BLaER1 treated with 17β-estradiol and CSF1 and Interleukin-3, amounts not matched to agents 10 nM and 100 nM (cell line): ENCODE measurements at regions not wholly inside any gene's neighbourhood (a gene's known extent, or its start where the extent isn't known, plus 50 kb on each side); places are given as distances from the start of the nearest gene placed in this dataset.

Experiments
- H3K27ac ChIP-seq, 11 experiments: shearing (Covaris generic); formaldehyde crosslinking; 2 replicates each; pipeline ENCODE4 v1.8.1; 2022
- H3K27me3 ChIP-seq, 11 experiments: shearing (Covaris generic); formaldehyde crosslinking; 2 replicates each; pipeline ENCODE4 v1.8.1; 2022
- H3K36me3 ChIP-seq, 11 experiments: shearing (Covaris generic); formaldehyde crosslinking; 2 replicates each; pipeline ENCODE4 v1.8.1; 2022
- H3K4me1 ChIP-seq, 10 experiments: shearing (Covaris generic); formaldehyde crosslinking; 2 replicates each; pipeline ENCODE4 v1.8.1; 2022
- H3K4me2 ChIP-seq, 11 experiments: shearing (Covaris generic); formaldehyde crosslinking; 2 replicates each; pipeline ENCODE4 v1.8.1; 2022
- H3K4me3 ChIP-seq, 10 experiments: shearing (Covaris generic); formaldehyde crosslinking; 2 replicates each; pipeline ENCODE4 v1.8.1; 2022
- H3K9ac ChIP-seq, 11 experiments: shearing (Covaris generic); formaldehyde crosslinking; 2 replicates each; pipeline ENCODE4 v1.8.1; 2022
- H3K9me3 ChIP-seq, 11 experiments: shearing (Covaris generic); formaldehyde crosslinking; replicated peaks in 1 of 11; 2 replicates each; pipeline ENCODE4 v1.8.1; 2022
- H4K20me1 ChIP-seq, 11 experiments: shearing (Covaris generic); formaldehyde crosslinking; 2 replicates each; pipeline ENCODE4 v1.8.1; 2022
- Cebpa-rat ChIP-seq, 11 experiments: shearing (Covaris generic); IDR thresholded peaks; 2 replicates each; pipeline ENCODE4 v1.8.1; 2022

- no peak overlapping the region for H3K4me2 ChIP-seq
- TF ChIP-seq Cebpa-rat (IDR thresholded peaks at IDR 0.05) = no peak
- H3K9me3 ChIP-seq = no peaks in the 10 kb centered on the region
- H3K4me1 ChIP-seq = no peaks in the 10 kb centered on the region
- H3K9ac ChIP-seq = no peak overlapping the region
- no peaks in the 10 kb centered on the region for H3K36me3 ChIP-seq
- no peak overlapping the region for H3K4me3 ChIP-seq
- H3K27ac ChIP-seq = no peak overlapping the region
- H3K27me3 ChIP-seq = no peaks in the 10 kb centered on the region
- H4K20me1 ChIP-seq = no peaks in the 10 kb centered on the region
Measured at GRCh38 chr2:183564726-183565125, 440.5 kb downstream of the NUP35 start.

GRCh38 chr2:183575481-183575880, 451.2 kb downstream of the NUP35 start:
- TF ChIP-seq Cebpa-rat (IDR thresholded peaks at IDR 0.05) = no peak
- H3K4me3 ChIP-seq = no peak overlapping the region
- H3K4me1 ChIP-seq = no peaks in the 10 kb centered on the region
- no peak overlapping the region for H3K27ac ChIP-seq
- H3K36me3 ChIP-seq = no peaks in the 10 kb centered on the region
- no peak overlapping the region for H3K4me2 ChIP-seq
- H3K9ac ChIP-seq = no peak overlapping the region
- H3K9me3 ChIP-seq = peaks cover 14 to 29% (median 24%) of the 10 kb centered on the region in 11 experiments; a peak in 21 of 22 replicates
- no peaks in the 10 kb centered on the region for H3K27me3 ChIP-seq
- H4K20me1 ChIP-seq = no peaks in the 10 kb centered on the region

GRCh38 chr2:183579686-183580085, 455.4 kb downstream of the NUP35 start:
- Histone ChIP-seq H3K36me3 (no peaks in the 10 kb centered on the region), H3K4me2 (no peak overlapping the region), H3K27me3 (no peaks in the 10 kb centered on the region), H4K20me1 (no peaks in the 10 kb centered on the region), H3K27ac (no peak overlapping the region), H3K9me3 (no peaks in the 10 kb centered on the region; a peak in 1 of 22 replicates), H3K4me1 (no peaks in the 10 kb centered on the region), H3K9ac (no peak overlapping the region), H3K4me3 (no peak overlapping the region)
- TF ChIP-seq Cebpa-rat (IDR thresholded peaks at IDR 0.05) = no peak

GRCh38 chr2:183592271-183592670, 468.0 kb downstream of the NUP35 start:
- no peak overlapping the region for H3K27ac ChIP-seq
- no peaks in the 10 kb centered on the region for H3K36me3 ChIP-seq
- no peak overlapping the region for H3K4me3 ChIP-seq
- no peaks in the 10 kb centered on the region for H3K4me1 ChIP-seq
- H3K27me3 ChIP-seq = no peaks in the 10 kb centered on the region
- H4K20me1 ChIP-seq = no peaks in the 10 kb centered on the region
- H3K9me3 ChIP-seq = no peaks in the 10 kb centered on the region
- no peak for TF ChIP-seq Cebpa-rat (IDR thresholded peaks at IDR 0.05)
- H3K9ac ChIP-seq = no peak overlapping the region
- H3K4me2 ChIP-seq = no peak overlapping the region

DNA sequence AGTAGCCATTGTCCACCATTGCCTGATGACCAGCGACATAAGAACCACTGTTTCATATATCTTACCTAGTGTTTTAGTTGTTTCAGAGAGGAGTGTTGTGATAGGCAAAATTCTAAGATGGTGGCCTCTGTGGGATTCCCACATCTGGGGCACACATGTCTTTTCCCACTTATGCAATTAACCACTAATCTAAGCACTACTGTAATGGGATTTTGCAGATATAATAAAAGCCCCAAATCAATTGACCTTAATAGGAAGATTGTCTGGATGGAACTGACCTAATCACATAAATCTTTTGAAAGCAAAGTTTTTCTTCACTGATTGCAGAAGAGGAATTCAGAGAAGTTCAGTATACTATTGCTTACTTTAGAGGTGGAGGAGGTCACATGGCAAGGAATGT, 469.9 kb downstream of the NUP35 start:
- H3K27me3 ChIP-seq = no peaks in the 10 kb centered on the region
- no peaks in the 10 kb centered on the region for H3K4me1 ChIP-seq
- TF ChIP-seq Cebpa-rat (IDR thresholded peaks at IDR 0.05) = no peak
- H3K9ac ChIP-seq = no peak overlapping the region
- H3K36me3 ChIP-seq = no peaks in the 10 kb centered on the region
- H3K4me3 ChIP-seq = no peak overlapping the region
- no peaks in the 10 kb centered on the region for H4K20me1 ChIP-seq
- H3K4me2 ChIP-seq = no peak overlapping the region
- H3K9me3 ChIP-seq = no peaks in the 10 kb centered on the region
- H3K27ac ChIP-seq = no peak overlapping the region

DNA sequence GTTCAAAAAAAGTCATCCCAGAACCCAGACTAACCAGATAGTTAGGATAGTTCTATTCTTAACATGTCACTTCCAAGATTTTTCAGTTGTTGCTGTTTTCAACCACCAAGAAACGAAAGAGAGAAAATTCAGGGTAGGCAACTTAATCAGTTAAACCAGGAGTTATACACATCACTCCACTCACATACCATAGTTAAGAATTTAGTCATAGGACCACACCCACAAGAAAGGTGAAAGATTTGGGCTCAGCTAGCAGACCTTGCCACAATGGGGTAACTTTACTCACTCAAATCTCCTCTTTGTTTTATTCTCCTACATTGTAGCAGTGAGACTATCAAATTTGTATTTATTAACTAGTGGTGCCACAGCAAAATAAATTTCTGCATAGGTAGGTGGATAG, 473.6 kb downstream of the NUP35 start:
- no peak overlapping the region for H3K27ac ChIP-seq
- no peak overlapping the region for H3K4me3 ChIP-seq
- no peaks in the 10 kb centered on the region for H3K4me1 ChIP-seq
- no peak overlapping the region for H3K9ac ChIP-seq
- no peaks in the 10 kb centered on the region for H3K27me3 ChIP-seq
- H3K36me3 ChIP-seq = no peaks in the 10 kb centered on the region
- H3K4me2 ChIP-seq = no peak overlapping the region
- no peaks in the 10 kb centered on the region for H3K9me3 ChIP-seq
- H4K20me1 ChIP-seq = no peaks in the 10 kb centered on the region
- TF ChIP-seq Cebpa-rat (IDR thresholded peaks at IDR 0.05) = no peak

GRCh38 chr2:183604065-183604464, 479.8 kb downstream of the NUP35 start:
- Histone ChIP-seq H3K4me3 (no peak overlapping the region), H4K20me1 (no peaks in the 10 kb centered on the region), H3K27me3 (no peaks in the 10 kb centered on the region), H3K36me3 (no peaks in the 10 kb centered on the region), H3K4me1 (no peaks in the 10 kb centered on the region), H3K27ac (no peak overlapping the region), H3K4me2 (no peak overlapping the region), H3K9ac (no peak overlapping the region), H3K9me3 (no peaks in the 10 kb centered on the region)
- TF ChIP-seq Cebpa-rat (IDR thresholded peaks at IDR 0.05) = no peak

GRCh38 chr2:183605440-183605839, 481.2 kb downstream of the NUP35 start:
- Histone ChIP-seq H3K4me1 (no peaks in the 10 kb centered on the region), H3K36me3 (no peaks in the 10 kb centered on the region), H3K9me3 (no peaks in the 10 kb centered on the region), H3K9ac (no peak overlapping the region), H3K4me3 (no peak overlapping the region), H3K4me2 (no peak overlapping the region), H3K27ac (no peak overlapping the region), H3K27me3 (no peaks in the 10 kb centered on the region), H4K20me1 (no peaks in the 10 kb centered on the region)
- TF ChIP-seq Cebpa-rat (IDR thresholded peaks at IDR 0.05) = no peak

DNA sequence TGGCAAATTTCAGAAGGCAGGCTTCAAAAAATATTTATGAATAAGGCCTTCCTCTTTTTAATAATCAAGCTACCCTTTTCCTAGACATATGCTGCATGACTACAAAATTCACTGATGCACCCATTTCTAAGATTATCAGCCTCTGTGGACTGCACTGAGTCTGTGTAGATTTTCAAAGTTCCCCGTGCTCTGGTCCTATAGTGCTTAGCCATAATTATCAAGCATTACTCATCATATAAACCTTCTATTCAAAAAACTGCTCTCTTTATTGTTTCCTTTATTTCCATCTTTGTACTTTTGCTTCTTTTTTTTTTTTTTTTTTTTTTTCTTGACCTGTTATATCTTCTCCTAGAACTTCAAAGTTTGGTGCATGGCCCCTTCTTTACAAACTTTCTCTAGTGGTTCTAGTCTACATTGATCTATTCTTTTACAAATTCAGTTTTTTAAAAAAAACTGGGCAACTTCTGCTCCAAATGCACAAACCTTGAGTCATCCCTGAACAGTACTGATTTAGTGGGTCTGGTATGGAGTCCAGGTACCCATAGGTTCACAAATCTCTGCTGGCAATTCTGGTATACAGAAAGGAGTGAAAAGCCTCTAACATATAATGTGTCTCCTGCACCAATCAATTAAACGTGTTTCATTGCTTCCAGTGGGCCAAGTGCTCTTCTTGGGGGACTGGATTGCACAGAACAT, 481.9 kb downstream of the NUP35 start:
- Histone ChIP-seq H3K4me1 (no peaks in the 10 kb centered on the region), H3K4me3 (no peak overlapping the region), H3K4me2 (no peak overlapping the region), H3K36me3 (no peaks in the 10 kb centered on the region), H3K9ac (no peak overlapping the region), H3K27ac (no peak overlapping the region), H3K27me3 (no peaks in the 10 kb centered on the region), H4K20me1 (no peaks in the 10 kb centered on the region), H3K9me3 (no peaks in the 10 kb centered on the region)
- TF ChIP-seq Cebpa-rat (IDR thresholded peaks at IDR 0.05) = no peak

DNA sequence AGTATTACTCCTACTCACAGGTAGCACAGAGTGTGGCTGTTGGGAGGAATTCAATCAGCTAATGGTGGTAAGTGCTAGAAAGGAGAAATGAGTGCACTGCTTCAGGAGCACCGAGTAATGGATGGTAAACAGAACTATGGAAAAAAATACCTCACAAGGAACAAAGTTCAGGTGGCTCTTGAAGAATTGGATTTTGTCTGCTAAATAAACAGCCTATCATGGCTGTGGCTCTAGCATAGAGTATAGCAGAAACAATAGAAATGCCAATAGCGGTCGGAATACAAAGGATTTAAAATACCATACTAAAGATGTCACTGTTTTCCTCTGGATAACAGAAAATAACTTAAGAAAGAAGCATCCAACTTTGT, 482.5 kb downstream of the NUP35 start:
- TF ChIP-seq Cebpa-rat (IDR thresholded peaks at IDR 0.05) = no peak
- Histone ChIP-seq H3K36me3 (no peaks in the 10 kb centered on the region), H3K27me3 (no peaks in the 10 kb centered on the region), H3K4me2 (no peak overlapping the region), H3K9me3 (no peaks in the 10 kb centered on the region), H3K4me1 (no peaks in the 10 kb centered on the region), H4K20me1 (no peaks in the 10 kb centered on the region), H3K4me3 (no peak overlapping the region), H3K9ac (no peak overlapping the region), H3K27ac (no peak overlapping the region)
